Fibroblast of skin of scalp (primary cell): ENCODE measurements at regions not wholly inside any gene's neighbourhood (a gene's known extent, or its start where the extent isn't known, plus 50 kb on each side); places are given as distances from the start of the nearest gene placed in this dataset.
A peak's percentile ranks its signal among the peaks of the same experiment; 100 is the strongest.

Experiments used
- DNase-seq: peaks from one replicate; pipeline ENCODE4 v3.0.0-alpha.2; 2013

- DNase-seq: peak; percentile 22
Measured at GRCh38 chr18:34643989-34644388, 66.1 kb upstream of the DTNA start.

DNA sequence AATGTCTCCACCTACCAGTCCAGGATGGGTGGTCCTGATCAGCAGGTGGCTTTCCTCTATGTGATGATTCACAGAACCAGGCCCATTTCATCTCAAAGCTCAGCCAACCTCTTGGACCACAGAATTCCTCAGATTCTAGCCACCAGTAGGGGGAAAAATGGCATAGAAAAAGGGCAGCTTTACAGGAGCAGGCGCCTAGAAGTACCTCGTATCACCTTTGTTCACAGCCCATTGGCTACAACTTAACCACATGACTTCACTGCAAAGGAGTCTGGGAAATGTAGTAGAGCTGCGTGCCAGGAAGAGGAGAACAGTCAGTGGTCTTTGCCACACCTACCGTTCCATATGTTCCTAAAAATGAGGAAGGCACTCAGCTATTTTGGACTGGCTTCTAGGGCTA lies 62.8 kb upstream of the DTNA start:
- no peak for DNase-seq

GRCh38 chr18:34648269-34648985 lies 61.7 kb upstream of the DTNA start:
- no peak for DNase-seq

DNA sequence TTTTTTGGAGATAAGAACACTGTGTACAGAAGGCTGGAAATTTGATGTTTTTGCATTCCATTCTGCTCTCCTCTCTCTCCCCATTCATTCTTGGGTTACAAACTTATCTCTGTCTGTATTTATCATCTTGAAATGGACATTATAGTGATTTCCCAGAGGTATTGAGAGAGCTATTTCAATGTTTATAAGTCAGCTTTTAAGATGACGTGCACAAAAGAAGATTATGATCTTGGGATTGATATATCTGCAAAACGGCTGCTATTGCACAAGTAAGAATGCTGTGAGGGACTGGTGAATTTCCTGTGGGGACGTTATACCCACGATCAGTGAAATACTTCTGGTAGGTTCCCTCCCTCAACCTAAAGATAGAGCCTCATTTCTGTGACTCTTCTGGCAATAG lies 61.0 kb upstream of the DTNA start:
- no peak for DNase-seq

- DNase-seq: peak; percentile 30
Measured at GRCh38 chr18:34650121-34650545, 60.0 kb upstream of the DTNA start.

DNA sequence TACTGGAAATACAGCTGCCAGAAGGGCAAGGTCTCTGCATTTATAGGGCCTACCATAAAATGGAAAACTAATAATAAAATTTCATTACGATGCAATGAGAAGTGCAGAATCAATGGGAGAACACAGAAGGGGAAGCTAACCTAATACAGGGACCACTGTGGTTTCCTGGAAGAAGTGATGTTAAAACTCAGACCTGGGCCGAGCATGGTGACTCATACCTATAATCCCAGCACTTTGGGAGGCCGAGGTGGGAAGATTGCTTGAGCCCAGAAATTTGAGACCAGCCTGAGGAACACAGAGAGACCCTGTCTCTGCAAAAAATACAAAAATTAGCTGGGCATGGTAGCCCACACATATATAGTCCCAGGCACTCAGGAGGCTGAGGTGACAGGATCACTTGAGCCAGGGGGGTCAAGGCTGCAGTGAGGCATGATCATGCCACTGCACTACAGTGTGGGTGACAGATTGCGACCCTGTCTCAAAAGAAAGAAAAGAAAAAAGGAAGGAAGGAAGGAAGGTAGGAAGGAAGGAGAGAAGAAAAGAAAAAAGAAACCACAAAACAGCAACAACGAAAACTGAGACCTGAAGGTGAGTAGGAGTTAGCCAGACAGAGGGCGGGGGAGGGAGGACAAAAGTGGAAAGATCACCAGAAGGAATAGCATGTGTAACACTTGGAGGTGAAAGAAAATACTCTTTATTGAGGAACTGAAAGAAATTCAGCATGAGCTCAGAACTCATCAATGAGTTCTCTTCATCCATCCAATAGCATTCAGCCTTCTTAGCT lies 58.3 kb upstream of the DTNA start:
- no peak for DNase-seq

GRCh38 chr18:34655131-34655530 lies 55.0 kb upstream of the DTNA start:
- no peak for DNase-seq

DNA sequence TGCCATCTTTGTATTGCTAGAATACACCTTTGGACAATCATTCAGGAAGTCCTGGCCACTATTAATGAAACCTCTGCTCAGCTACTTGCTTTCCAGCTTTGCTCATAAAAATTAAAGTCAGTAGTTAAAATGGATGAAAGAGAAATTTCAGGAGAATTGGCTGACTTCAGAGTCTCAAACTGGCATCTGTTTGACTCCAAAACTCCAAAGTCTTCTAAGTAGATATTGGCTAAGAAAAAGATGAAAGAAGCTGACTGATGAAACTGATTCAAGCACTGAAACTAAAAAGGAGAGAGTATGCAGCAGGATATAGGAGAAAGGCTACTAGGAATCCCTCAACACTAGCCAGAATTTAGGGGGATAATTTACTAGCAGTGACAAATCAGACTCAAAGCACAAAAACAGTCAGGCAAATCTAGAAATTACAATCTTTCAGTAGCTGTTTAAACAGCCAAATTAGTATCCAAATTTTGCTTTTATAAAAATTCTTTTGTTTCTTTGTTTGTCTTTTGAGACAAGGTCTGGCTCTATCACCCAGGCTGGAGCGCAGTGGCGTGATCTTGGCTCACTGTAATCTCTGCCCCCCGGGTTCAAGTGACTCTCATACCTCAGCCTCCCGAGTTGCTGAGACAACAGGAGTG lies 52.1 kb upstream of the DTNA start:
- DNase-seq: no peak

- DNase-seq: peak; percentile 95
Measured at GRCh38 chr18:34659579-34660517, 50.2 kb upstream of the DTNA start.
